CD4-positive, alpha-beta T cell treated with Interleukin-21 for 1 hour (primary cell): ENCODE measurements at regions not wholly inside any gene's neighbourhood (a gene's known extent, or its start where the extent isn't known, plus 50 kb on each side); places are given as distances from the start of the nearest gene placed in this dataset.

ENCODE experiments used
- DNase-seq: peaks from one replicate; pipeline ENCODE4 v3.0.0-alpha.2; 2020

DNA sequence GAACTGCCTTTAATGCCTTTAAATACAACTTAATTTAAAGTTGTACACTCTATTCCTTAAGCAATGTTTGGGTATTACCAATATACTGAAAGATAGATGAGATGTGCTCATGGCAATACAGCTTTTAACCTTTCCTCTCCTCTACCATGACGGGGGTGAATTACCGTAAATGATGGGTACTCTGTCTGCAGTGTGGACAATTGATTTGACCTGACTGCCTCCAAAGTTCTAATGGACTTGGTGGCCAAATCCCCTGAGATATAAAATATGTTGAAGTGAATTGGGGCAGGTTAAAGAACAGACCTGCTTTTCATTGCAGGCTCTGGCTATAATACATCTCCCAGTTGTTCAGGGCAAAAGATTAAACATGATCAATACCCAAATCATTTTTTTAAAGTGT is 367.4 kb upstream of the NR5A2 start:
- DNase-seq = no peak

DNA sequence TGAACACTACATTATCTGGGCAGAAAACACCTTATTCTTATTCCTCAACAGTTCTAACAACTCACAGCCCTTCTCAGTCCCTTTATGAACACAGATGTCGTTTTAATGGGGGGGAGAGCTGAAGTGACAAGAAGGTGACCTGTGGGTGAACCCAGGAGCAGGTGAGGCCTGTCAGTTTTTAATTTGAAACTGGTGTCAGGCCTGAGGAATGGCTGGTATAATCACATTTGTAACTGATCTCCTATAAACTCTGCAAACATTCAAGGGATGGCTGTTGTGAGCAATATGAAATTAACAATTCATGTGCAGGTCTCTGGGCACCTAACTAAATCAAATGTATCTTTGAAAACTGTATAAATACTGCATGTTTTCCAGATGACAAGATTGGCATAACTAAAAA is 362.1 kb upstream of the NR5A2 start:
- no peak for DNase-seq

DNA sequence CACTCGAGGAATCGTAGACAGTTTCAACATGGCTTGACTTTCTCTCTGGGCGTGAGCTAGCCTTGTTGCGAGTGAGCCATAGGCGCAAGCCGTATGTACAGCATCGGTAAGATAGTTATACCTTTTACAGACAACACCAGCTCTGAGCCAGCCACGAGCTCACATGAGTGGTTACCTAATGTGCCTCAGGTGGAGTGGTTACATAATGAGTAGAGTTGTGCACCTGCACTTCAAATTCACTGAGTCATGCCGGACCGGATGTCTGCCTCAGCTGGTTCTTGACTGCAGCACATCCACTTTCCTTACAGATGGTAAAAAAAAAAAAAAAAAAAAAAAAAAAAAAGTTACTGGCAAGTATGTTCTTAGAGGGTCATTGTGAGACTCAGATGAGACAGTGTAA is 360.4 kb upstream of the NR5A2 start:
- no peak for DNase-seq

DNA sequence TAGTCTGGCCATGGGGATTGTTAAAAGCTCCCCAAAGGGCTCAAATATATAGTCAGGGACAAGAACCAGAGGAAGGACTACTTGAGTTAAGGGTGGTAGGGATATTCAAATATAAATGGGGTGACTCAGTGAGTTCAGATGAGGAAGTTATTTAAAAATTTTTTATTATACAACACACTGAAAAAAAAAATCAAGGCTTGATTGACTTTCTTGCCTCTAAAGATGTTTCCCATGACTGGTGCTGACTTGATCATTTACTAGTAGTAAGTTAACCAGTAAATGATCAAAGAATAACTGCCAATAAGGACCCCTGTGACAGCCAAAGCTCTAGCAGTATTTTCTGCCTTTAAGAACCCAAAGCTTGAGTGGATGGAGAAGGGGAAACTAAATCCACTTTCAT is 357.6 kb upstream of the NR5A2 start:
- no peak for DNase-seq

DNA sequence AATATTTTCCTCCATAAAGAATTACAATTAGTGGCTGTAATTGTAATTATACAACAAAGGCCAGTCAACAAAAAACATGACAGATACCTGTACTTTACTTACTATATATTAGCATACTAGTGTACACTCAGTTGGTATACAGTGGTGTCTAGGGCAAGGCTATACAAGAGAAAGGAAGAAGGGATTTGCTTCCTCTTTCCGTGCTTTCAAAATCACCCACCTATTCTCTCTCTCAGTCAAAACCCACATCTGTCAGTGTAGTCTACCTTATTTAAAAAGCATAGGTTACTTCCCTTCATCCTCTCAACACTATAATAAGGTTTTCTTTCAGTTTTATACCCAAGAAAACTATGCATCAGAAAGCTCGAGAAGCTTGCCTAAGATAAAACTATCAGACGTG is 355.8 kb upstream of the NR5A2 start:
- DNase-seq = no peak

DNA sequence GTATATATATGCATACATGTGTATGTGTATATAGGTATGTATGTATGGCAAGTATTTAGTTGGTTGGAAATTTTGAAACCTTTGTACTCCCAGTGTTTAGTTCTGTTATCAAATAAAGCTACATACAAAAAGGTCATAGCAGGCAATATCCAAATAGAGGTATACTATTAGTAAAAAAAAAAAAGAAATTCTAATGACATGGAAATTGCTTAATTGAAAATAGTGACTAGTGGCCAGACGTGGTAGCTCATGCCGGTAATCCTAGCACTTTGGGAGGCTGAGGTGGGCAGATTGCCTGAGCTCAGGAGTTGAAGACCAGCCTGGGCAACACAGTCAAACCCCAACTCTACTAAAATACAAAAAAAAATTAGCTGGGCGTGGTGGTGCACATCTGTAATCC is 351.6 kb upstream of the NR5A2 start:
- DNase-seq = no peak

DNA sequence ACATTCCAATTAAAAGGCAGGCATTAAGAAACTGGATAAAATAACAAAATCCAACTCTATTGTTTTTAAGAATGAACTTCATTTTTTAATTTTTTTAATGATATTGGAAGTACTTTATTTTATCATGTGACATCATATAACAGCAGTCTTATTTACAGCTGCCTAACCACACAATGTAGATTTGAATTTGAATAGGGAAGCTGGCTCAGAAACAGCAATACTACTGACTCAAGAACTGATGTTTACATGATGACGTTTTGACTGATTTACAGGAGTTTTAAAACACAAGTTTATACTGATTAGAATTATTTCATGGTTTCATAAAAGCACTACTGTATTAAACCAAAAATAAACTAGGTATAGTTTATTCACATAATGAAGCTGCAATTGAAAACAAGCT is 348.7 kb upstream of the NR5A2 start:
- no peak for DNase-seq

DNA sequence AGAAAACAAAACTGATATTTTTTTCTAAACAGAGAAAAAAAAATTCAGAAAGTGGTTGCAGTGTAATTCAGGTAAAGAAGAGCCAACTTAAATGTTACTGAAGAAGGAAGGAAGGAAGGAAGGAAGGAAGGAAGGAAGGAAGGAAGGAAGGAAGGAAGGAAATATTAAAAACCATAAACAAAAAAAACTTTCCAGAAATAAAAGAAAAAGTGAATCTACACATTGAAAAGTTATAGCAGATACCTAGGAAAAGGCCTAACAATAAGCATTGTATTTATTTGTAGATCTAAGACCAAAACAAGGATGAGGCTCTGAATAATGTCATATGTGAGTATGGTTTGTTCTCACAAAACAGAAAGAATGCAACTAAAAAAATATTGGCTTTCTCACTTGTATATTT is 345.4 kb upstream of the NR5A2 start:
- DNase-seq = no peak

DNA sequence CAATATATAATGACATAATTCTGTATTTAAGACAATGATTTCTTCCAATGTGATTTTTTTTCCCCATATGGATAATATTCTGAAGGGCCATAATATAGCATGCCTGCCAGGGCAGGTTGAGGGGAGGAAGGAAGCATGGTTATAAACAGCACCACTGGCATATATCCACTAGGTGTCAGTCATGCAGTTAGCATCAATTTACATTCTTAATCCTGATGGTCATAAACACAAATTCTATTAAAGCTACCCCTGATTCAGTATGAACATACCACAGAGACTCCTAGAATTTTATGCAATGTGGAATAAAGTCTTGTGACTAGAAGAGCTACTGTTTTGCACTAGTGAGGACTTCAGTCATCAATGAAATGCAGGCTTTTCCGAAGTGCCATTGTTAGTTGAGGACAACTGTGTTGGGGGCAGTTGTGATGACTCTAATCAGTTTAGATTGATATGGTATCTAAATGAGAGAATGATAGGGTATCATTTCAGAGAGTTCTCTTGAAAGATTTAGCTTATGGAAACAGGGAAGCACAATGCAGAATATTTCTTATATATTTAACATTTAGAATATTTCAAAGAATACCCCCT is 342.7 kb upstream of the NR5A2 start:
- DNase-seq = peak; percentile 41

DNA sequence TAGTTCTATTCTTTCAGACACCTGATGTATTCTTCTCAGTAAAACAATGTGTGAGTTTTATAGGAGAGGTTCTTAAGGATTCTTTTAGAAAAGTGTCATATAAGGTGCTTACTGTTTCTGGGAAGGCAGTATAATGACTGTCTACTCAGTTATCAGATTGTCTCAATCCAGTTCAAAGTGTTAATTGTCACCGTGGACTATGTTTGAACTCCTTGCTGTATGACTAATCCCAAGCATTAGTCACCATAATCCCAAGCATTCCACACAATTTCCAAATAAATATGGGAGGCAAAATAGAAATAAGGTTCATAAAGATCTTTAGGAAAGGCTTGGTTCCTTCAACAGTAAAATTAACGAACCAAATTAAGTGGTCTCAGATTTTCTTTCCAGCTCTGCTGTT is 342.1 kb upstream of the NR5A2 start:
- no peak for DNase-seq

DNA sequence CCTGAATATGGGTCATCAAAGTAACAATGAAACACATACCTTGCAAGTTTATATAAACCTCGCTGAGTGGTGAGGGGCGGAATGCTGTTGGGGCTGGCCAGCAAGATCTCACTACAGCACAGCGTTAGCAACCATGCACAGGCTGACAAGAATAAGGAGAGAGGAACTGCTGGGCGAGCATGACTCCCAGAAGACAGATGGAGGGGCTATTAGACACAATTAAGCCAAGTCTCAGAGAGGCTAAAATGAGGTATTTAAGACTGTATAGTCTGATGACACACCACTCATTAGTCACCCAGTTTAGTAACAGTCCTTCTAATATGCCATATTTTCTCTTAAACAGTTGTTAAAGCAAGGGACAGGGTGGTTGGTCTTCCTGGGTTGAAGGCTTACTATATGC is 340.2 kb upstream of the NR5A2 start:
- no peak for DNase-seq

DNA sequence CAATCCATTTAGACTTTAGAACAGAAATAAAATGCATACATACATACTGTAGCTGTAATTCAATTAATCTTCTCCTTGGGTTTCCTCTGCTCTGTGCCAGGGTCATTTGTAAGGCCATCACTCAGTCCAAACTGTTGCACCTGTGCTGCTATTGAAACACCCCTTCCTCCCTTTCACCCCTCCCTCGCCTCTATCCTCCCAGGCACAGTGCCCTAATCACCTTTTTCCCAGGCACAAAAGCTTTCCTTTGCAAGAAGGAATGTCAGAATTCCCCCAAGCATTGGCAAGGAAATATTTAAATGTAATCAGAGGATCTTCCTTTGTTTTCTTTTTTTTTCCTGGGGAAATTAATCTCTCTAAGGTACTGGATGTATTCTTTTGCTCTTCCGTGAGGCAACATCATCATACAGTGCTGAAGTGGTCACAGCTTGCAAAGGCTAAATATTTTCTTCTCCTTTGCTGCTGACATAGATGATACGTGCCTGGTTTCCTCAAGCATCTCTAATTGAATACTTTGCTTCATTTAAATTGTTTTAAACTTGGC is 339.3 kb upstream of the NR5A2 start:
- no peak for DNase-seq

DNA sequence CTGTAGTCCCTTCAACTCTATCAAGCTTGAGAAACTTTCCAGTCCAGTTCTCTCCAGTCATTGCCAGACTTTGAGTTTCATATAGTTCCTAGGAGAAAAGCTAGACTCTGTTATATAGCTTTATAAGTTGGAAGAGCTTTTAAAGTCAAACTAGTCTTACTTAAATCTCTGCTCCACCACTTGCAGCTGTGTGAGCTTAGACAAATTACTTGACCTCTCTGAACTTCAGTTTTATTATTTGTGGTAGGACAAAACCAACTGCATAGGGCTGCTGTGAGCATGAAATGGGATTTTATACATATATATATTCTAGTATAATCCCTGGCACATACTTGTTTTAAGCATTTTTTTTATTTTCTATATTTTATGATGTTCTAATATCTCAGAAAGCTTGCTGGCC is 338.7 kb upstream of the NR5A2 start:
- no peak for DNase-seq

DNA sequence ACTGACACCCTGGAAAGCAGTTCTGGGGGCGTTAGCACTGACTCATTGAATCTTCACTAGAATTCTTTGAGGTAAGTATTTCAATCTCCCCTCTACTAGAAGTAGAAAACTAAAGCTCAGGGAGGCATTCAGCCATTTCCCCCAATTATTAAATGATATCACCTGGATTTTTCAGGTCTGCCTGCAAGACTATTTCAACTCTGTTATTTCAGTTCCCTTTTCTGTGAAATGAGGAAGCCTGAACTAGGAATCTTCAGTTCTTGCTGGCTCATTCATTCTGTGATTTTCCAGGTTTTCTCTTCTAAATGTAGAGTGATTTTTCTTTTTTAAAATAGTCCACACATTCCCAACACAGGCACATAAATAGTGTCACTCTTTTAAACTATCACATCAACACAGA is 337.0 kb upstream of the NR5A2 start:
- no peak for DNase-seq

DNA sequence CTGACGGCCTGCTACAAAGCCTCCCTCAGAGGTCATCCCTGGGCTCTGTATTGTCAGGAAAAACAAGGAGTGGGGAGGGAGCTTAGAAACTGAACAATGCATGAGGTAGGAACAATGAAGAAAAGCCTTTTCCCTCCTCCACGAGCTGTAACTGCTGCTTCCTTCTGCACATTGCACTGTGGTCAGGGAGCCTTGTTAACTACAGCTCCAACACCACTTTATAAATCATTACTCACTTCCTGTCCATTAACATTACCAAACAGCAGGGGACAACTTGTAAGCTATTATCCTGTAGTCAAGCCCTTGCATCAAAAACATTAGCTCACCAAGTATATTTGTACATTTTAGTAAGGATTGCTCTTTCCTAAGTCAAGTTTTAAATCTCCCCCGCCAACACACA is 336.0 kb upstream of the NR5A2 start:
- DNase-seq = no peak

DNA sequence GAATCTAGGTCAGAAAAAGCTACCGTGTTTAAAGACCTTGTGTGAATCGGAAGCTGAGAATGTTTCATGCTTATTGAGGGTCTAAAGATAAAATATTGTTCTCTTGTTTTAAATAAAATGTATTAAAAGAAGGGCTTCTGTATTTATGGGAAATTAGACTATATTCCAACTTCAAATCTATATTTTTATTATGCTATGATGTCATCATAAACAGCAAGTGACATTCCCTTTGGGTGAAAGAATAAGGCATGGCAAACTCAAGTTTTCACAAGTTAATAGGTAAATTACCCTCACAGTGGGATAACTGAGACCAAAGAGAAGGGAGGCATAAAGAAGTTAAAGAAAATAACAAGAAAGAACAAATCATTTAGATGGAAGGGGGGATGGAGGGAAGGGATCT is 333.8 kb upstream of the NR5A2 start:
- no peak for DNase-seq

DNA sequence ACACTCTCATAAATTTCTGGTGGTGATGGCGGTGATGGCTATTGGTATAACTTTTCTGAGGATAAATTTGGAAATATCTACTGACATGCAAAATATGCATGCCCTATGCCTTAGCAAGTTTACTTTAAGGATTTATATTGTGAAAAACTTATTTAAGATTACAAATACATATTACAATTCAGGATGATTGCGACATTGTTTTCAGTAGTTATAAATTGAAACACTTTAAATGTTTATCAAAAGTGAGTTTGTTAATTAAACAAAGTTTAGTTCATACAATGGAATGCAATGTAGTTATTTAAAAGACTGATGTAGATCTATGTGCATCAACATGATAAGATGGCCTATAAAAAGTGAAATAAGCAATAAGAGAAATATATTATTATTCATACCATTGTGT is 331.3 kb upstream of the NR5A2 start:
- no peak for DNase-seq

DNA sequence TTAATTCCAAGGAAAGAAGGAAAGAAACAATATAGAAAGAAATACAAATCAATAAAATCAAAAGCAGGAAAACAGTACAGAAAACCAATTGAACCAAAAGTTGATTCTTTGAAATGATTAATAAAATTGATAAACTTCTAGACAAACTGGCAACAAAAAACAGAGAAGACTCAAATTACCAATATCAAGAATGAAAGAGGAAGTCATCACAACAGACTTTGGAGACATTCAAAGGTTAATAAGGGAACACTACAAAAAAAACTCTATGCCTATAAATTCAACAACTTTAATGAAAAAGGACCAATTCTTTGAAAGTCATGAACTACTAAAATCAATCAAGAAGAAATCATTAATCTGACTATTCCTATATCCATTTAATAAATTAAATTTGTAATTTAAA is 329.3 kb upstream of the NR5A2 start:
- no peak for DNase-seq

DNA sequence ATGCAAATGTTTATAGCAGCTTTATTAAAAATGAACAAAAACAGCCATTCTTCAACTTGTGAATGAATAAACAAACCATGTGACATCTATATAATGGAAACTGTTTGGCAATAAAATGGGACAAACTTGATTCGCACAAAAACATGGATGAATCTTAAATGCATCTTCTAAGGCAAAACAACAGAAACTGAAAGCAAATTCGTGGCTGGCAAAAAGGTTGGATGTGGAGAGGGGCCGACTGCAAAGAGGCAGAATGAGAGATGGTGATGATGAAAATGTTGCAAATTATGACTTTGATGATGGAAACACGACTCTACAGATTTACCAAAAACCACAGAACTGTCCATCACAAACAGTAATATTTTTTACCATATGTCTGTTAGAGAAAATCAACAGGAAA is 327.0 kb upstream of the NR5A2 start:
- no peak for DNase-seq

DNA sequence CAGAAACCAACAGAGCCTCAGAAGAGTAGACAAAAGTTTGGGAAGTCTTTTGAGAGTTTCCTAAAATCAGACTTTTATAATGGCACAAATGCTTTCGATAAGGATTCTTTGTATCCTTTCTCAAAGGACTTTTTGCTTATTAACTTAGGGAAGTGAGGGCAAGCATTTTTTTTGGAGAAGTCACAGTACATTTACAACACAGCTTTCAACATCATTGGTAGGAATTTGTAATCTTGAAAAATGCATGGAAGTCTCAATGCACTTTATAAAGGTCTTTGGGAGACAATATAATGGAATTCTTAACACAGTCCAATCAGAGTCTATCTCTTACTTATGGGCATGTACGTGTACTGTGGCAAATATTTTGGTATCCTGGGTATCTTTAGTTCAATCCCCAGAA is 325.8 kb upstream of the NR5A2 start:
- DNase-seq = no peak

DNA sequence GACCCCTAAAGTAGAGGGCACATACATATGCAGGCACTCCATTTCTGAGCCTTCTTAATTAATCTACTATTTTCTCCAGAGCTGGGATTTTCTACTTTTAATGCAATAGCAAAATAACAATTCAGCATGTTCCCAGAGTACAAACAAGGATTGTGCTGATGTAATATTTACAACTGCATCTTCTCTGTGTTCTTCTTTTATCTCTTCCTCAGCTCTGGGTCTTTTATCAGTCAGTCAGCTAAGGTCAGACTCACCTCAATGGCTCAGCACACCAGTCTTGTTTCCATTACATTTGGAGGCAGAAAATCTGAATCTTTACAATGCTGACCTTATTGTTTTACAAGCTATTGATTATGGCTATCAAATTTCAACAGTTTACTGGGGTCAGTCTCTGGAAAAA is 323.3 kb upstream of the NR5A2 start:
- no peak for DNase-seq

DNA sequence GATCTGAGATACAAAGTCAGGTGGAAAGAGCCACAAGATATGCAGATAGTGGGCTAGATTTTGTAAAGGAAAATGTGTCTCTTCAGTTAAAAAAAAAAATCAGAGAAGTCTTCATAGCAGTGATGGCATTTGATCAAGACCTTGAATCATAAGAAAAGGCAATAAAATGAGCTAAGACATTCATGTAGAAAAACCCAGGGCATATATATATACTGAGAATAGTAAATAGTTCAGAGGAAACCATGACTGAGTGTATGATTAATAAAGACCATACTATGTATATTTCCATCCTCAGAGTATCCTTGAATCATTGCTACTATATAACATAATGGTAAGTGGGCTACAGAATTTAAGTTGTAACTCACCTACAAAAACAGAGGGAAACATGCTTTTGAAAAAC is 321.7 kb upstream of the NR5A2 start:
- DNase-seq = no peak

DNA sequence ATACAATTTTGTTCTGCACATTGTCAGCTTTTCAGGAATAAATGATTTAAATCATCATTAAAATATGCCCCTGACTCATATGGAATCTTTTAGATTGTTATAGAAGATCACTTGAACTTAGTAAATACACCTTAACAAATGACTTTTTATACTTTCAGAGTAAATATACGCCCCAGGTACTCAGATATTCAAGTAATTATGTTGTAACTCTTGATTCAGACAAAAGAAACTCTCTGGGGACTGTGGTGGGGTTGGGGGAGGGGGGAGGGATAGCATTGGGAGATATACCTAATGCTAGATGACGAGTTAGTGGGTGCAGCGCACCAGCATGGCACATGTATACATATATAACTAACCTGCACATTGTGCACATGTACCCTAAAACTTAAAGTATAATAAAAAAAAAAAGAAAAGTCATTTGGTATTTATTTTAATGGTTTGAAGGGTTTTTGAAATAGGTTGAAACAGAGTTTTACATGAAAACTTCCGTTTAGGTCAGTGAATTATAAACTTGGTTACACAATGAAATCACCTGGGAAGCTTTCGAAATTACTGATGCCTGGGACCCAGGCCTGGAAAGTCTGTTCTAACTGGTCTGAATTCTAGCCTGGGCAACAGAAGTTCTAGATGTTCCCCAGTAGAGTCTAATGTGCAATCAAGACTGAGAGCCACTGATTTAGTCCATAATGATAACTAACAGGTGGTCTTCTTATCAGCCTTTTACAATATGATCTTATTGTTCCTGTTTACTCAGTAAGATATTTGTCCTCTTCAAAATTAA is 320.5 kb upstream of the NR5A2 start:
- no peak for DNase-seq

DNA sequence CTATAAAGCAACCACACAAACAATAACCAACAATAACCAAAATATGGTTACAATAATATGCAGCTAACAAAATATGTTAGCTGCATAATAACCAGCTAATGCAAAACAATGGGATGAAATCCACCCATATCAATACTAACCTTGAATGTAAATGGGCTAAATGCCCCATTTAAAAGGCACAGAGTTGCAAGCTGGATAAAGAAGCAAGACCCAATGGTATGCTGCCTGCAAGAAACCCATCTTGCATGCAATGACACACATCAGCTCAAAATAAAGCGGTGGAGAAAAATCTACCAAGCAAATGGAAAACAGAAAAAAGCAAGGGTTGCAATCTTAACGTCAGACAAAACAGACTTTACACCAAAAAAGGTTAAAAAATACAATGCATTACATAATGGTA is 316.5 kb upstream of the NR5A2 start:
- DNase-seq = no peak

DNA sequence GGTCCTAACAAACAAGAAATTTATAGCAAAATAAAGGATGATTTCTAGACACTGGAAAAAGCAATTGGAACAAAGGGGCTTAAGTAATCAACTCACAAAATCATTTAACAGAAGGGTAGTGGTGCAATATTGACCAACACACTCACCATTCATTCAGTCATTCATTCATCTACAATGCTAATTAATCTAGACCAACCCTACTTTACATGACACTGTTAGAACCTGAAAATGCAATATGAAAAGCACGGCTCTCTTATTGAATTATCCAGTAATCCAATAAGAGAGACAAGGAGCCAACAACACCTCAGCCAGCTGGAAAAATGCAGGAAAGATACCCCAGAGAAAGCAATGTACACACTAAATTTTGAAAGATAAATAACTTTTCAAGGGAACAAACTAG is 310.8 kb upstream of the NR5A2 start:
- DNase-seq = no peak
